ENCODE measurements at regions not wholly inside any gene's neighbourhood (a gene's known extent, or its start where the extent isn't known, plus 50 kb on each side); places are given as distances from the start of the nearest gene placed in this dataset.

- no peak for DNase-seq
- Histone ChIP-seq H3K9me3 (peaks cover 0 to 4% (median 0%) of the 10 kb centered on the region in 3 donors), H3K27ac (no peak overlapping the region), H3K4me1 (no peaks in the 10 kb centered on the region), H3K36me3 (no peaks in the 10 kb centered on the region), H3K4me3 (no peak overlapping the region), H3K27me3 (no peaks in the 10 kb centered on the region)
- no peak for TF ChIP-seq CTCF (IDR thresholded peaks at IDR 0.05)
- intact Hi-C loops (cut with DNase I; ENCODE audit: low total_unique reads), result no loop called here
Measured at GRCh38 chr12:82184844-82185243, 173.3 kb downstream of the CCDC59 start.

- H3K36me3 ChIP-seq, result no peaks in the 10 kb centered on the region
- H3K27me3 ChIP-seq, result no peaks in the 10 kb centered on the region
- intact Hi-C loops (cut with DNase I; ENCODE audit: low total_unique reads), result no loop called here
- H3K4me1 ChIP-seq, result no peaks in the 10 kb centered on the region
- no peak overlapping the region for H3K27ac ChIP-seq
- H3K4me3 ChIP-seq, result no peak overlapping the region
- H3K9me3 ChIP-seq, result no peaks in the 10 kb centered on the region
- DNase-seq, result no peak
- no peak for TF ChIP-seq CTCF (IDR thresholded peaks at IDR 0.05)
Measured at GRCh38 chr12:82182601-82183190, 175.5 kb downstream of the CCDC59 start.

GRCh38 chr12:82176761-82177490, 181.3 kb downstream of the CCDC59 start:
- Histone ChIP-seq H3K9me3 (no peaks in the 10 kb centered on the region), H3K27ac (no peak overlapping the region), H3K4me3 (no peak overlapping the region), H3K4me1 (no peaks in the 10 kb centered on the region), H3K27me3 (no peaks in the 10 kb centered on the region), H3K36me3 (no peaks in the 10 kb centered on the region)
- no peak for DNase-seq
- intact Hi-C loops (cut with DNase I; ENCODE audit: low total_unique reads), result no loop called here
- TF ChIP-seq CTCF (IDR thresholded peaks at IDR 0.05), result no peak

- intact Hi-C loops (cut with DNase I; ENCODE audit: low total_unique reads), result no loop called here
- Histone ChIP-seq H3K9me3 (no peaks in the 10 kb centered on the region), H3K4me3 (no peak overlapping the region), H3K36me3 (no peaks in the 10 kb centered on the region), H3K27me3 (no peaks in the 10 kb centered on the region), H3K4me1 (no peaks in the 10 kb centered on the region), H3K27ac (no peak overlapping the region)
- no peak for DNase-seq
- TF ChIP-seq CTCF (IDR thresholded peaks at IDR 0.05), result no peak
Measured at GRCh38 chr12:82176026-82176425, 182.2 kb downstream of the CCDC59 start.

GRCh38 chr12:82174936-82175335, 183.3 kb downstream of the CCDC59 start:
- no peak for TF ChIP-seq CTCF (IDR thresholded peaks at IDR 0.05)
- no peak overlapping the region for H3K4me3 ChIP-seq
- DNase-seq, result no peak
- H3K27ac ChIP-seq, result no peak overlapping the region
- intact Hi-C loops (cut with DNase I; ENCODE audit: low total_unique reads), result no loop called here
- H3K36me3 ChIP-seq, result no peaks in the 10 kb centered on the region
- no peaks in the 10 kb centered on the region for H3K4me1 ChIP-seq
- no peaks in the 10 kb centered on the region for H3K27me3 ChIP-seq
- H3K9me3 ChIP-seq, result no peaks in the 10 kb centered on the region
